Esophagus muscularis mucosa (tissue), 4 donors: ENCODE measurements at regions not wholly inside any gene's neighbourhood (a gene's known extent, or its start where the extent isn't known, plus 50 kb on each side); places are given as distances from the start of the nearest gene placed in this dataset.

Experiments
- DNase-seq: peaks from one replicate; pipeline ENCODE4 v3.0.0-alpha.2; 2017; ENCODE audit errors: extremely low spot score
- H3K27ac ChIP-seq, 4 donors: fragments of 200-600 bp; sonication (generic); replicated peaks in 1 of 4; 1 replicate in 3 of 4; 2 replicates in 1 of 4; pipeline ENCODE4 v1.5.1; 2016 to 2019; ENCODE audit warnings: mild to moderate bottlenecking in 1 of 4
- H3K27me3 ChIP-seq, 4 donors: fragments of 200-600 bp; sonication (generic); one replicate each; pipeline versions ENCODE4 v1.5.1 to v1.6.0; 2016 to 2019
- H3K36me3 ChIP-seq, 4 donors: fragments of 200-600 bp; sonication (generic); one replicate each; pipeline ENCODE4 v1.5.1; 2016 to 2019
- H3K4me1 ChIP-seq, 4 donors: fragments of 200-600 bp; sonication (generic); one replicate each; pipeline ENCODE4 v1.5.1; 2016 to 2019
- H3K4me3 ChIP-seq, 4 donors: fragments of 200-600 bp; sonication (generic); 1 replicate in 2 of 4; 2 replicates in 2 of 4; pipeline ENCODE4 v1.5.1; 2016 to 2019; ENCODE audit warnings: mild to moderate bottlenecking in 4 of 4, moderate library complexity in 1 of 4
- H3K9me3 ChIP-seq, 4 donors: fragments of 200-600 bp; sonication (generic); 1 replicate in 3 of 4; 2 replicates in 1 of 4; pipeline ENCODE4 v1.5.1; 2016 to 2019
- EP300 ChIP-seq: sonication (generic); formaldehyde crosslinking; IDR thresholded peaks from one replicate; pipeline ENCODE4 v1.6.1; 2017; ENCODE audit warnings: antibody characterized with exemption
- POLR2A ChIP-seq: fragments of 450-650 bp; IDR thresholded peaks from one replicate; pipeline ENCODE4 v1.6.1; 2017; ENCODE audit warnings: antibody characterized with exemption, moderate library complexity, mild to moderate bottlenecking, low read depth
- POLR2AphosphoS5 ChIP-seq, 2 donors: sonication (generic); formaldehyde crosslinking; IDR thresholded peaks; one replicate each; pipeline ENCODE4 v1.6.1; 2017; ENCODE audit warnings: antibody characterized with exemption in 2 of 2
- WGBS: methylation state at CpG from one replicate; pipeline ENCODE4 v1.1.5; 2018; 5-methylcytosine and 5-hydroxymethylcytosine counted together
- intact Hi-C: fragments of 100-400 bp; cut with DNase I; formaldehyde crosslinking; loops from one replicate; pipeline ENCODE4 v1.15.1; 2023
- TF ChIP-seq, protein P1 (sequence below), 3 experiments: fragments of 200-600 bp in 2 of 3; fragments of 450-650 bp in 1 of 3; sonication (generic) in 2 of 3; IDR thresholded peaks; one replicate each; pipeline ENCODE4 v1.5.1; 2017 to 2019; ENCODE audit warnings: antibody characterized with exemption in 3 of 3, mild to moderate bottlenecking in 2 of 3, moderate library complexity in 1 of 3

DNA sequence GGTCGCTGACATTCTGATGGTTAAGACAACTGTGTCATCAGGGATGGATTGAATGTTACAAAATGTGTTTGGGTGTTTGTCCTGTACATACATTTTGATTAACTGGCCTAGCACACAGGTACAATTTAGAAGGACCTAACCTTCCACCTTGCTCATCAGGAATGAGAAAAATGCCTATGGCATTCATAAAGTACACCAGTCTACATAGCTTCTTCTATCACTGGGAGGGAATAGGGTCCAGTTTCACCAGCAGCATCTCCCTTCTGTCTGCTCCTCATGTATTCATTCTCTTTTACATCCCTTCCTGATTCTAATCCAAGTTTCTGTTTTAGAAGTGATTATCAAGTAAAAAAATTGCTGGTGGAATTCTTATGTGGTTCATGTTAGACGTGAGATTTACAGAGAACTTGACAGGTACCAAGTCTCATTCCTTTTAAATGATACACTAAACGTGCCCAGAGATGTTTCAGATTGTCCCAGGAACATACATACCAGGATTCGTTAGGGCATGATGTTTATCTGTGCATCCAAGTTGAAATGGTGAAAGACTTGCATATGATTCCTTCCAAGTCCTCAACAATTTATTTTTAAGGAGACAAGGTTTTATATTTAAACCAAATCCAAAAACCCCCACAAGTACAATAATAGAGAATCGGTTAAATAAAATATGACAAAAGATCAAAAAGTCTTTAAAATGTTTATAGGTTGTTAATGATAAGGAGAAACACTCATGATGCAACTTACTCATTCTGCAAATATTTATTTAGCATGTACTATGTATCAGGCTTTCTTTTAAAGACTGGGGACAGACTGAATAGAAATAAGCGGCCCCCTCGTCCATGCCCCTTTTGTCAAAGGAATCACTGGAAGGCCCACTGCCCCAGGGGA, 359.1 kb downstream of the ZNF674 start:
- TF ChIP-seq POLR2A (no peak), EP300 (no peak), POLR2AphosphoS5 (IDR thresholded peaks at IDR 0.05) (no peak)
- TF ChIP-seq, protein P1, sequence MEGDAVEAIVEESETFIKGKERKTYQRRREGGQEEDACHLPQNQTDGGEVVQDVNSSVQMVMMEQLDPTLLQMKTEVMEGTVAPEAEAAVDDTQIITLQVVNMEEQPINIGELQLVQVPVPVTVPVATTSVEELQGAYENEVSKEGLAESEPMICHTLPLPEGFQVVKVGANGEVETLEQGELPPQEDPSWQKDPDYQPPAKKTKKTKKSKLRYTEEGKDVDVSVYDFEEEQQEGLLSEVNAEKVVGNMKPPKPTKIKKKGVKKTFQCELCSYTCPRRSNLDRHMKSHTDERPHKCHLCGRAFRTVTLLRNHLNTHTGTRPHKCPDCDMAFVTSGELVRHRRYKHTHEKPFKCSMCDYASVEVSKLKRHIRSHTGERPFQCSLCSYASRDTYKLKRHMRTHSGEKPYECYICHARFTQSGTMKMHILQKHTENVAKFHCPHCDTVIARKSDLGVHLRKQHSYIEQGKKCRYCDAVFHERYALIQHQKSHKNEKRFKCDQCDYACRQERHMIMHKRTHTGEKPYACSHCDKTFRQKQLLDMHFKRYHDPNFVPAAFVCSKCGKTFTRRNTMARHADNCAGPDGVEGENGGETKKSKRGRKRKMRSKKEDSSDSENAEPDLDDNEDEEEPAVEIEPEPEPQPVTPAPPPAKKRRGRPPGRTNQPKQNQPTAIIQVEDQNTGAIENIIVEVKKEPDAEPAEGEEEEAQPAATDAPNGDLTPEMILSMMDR (IDR thresholded peaks at IDR 0.05) = no peak
- 60% methylated on average over 7 of the region's 7 CpGs for WGBS
- Histone ChIP-seq H3K4me3 (no peak overlapping the region), H3K4me1 (no peaks in the 10 kb centered on the region), H3K36me3 (no peaks in the 10 kb centered on the region), H3K9me3 (no peaks in the 10 kb centered on the region), H3K27me3 (no peaks in the 10 kb centered on the region), H3K27ac (no peak overlapping the region)
- intact Hi-C loops = no loop called here
- DNase-seq = no peak

DNA sequence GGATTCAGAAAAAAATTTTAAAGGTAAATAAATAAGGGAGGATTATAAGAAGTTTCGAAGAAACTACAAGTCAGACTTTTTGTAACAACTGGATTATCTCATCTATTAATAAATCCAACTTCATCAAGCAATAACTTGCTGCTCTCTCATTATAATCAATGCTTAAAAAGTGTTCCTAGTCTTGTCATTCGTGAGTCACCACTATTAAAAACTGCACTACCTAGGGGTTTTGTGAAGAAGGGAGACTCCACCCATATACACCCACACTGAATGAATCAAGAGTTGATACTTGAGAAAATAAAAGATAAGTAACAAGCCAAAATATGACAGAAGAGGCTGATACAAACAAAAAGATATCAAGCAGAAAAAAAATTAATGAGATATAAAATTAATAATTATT, 360.5 kb downstream of the ZNF674 start:
- TF ChIP-seq POLR2A (no peak), EP300 (no peak), POLR2AphosphoS5 (IDR thresholded peaks at IDR 0.05) (no peak)
- TF ChIP-seq, protein P1 (IDR thresholded peaks at IDR 0.05) = no peak
- whole genome bisulfite sequencing = 49% methylated on average over 2 of the region's 2 CpGs
- Histone ChIP-seq H3K27me3 (no peaks in the 10 kb centered on the region), H3K36me3 (no peaks in the 10 kb centered on the region), H3K27ac (no peak overlapping the region), H3K4me3 (no peak overlapping the region), H3K4me1 (no peaks in the 10 kb centered on the region), H3K9me3 (no peaks in the 10 kb centered on the region)
- no peak for DNase-seq
- intact Hi-C loops = no loop called here

- no peak overlapping the region for H3K4me3 ChIP-seq
- no peaks in the 10 kb centered on the region for H3K36me3 ChIP-seq
- DNase-seq = no peak
- H3K27me3 ChIP-seq = no peaks in the 10 kb centered on the region
- 82% methylated on average over 3 of the region's 3 CpGs for WGBS
- no peak overlapping the region for H3K27ac ChIP-seq
- intact Hi-C loops = no loop called here
- H3K4me1 ChIP-seq = peaks cover 0 to 3% (median 0%) of the 10 kb centered on the region in 4 donors
- TF ChIP-seq POLR2A (no peak), POLR2AphosphoS5 (IDR thresholded peaks at IDR 0.05) (no peak), EP300 (no peak)
- TF ChIP-seq, protein P1 (IDR thresholded peaks at IDR 0.05) = no peak
- H3K9me3 ChIP-seq = no peaks in the 10 kb centered on the region
Measured at GRCh38 chrX:46180258-46180687, 364.9 kb downstream of the ZNF674 start.

DNA sequence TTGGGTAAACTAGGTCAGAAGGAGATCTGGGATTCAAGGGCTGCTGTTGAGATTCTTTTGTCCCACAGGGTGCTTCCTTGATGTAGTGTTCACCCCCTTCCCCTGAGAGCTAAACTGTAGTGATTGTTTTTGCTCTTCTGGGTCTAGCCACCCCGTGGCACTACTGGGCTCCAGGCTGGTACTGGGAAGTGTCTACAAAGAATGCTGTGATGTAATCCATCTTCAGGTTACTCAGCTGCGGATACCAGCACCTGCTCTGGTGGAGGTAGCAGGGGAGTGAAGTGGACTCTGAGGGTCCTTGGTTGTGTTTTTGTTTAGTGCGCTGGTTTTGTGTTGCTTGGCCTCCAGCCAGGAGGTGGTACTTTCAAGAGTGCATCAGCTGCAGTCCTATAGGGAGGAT, 365.5 kb downstream of the ZNF674 start:
- no peak for TF ChIP-seq EP300
- TF ChIP-seq, protein P1 (IDR thresholded peaks at IDR 0.05) = no peak
- no peak for TF ChIP-seq POLR2A
- TF ChIP-seq POLR2AphosphoS5 (IDR thresholded peaks at IDR 0.05) = no peak
- intact Hi-C loops = no loop called here
- Histone ChIP-seq H3K27me3 (no peaks in the 10 kb centered on the region), H3K4me3 (no peak overlapping the region), H3K4me1 (peaks cover 0 to 3% (median 0%) of the 10 kb centered on the region in 4 donors), H3K9me3 (no peaks in the 10 kb centered on the region), H3K27ac (no peak overlapping the region), H3K36me3 (no peaks in the 10 kb centered on the region)
- 68% methylated on average over 3 of the region's 3 CpGs for WGBS
- no peak for DNase-seq

DNA sequence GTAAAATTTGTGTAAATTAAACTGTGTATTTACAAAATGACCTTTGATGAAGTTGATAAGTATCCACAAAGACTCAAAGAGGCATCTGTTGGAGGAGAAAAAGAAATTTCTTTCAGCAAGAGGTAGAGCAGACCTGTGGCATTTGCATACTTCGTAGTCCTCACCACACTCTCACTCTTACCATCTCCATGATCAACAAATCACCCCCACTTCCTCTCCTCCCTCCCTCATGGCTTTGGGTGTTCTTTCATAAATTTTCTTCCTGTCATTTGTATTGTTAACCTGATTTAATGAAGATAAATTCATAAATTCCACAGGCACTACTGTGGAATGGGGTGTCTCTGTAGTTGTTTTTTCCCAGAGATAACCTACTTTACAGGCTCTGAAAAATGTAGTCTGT, 366.5 kb downstream of the ZNF674 start:
- TF ChIP-seq, protein P1 (IDR thresholded peaks at IDR 0.05) = no peak
- TF ChIP-seq EP300 (no peak), POLR2AphosphoS5 (IDR thresholded peaks at IDR 0.05) (no peak), POLR2A (no peak)
- DNase-seq = no peak
- intact Hi-C loops = no loop called here
- Histone ChIP-seq H3K4me3 (no peak overlapping the region), H3K36me3 (no peaks in the 10 kb centered on the region), H3K9me3 (no peaks in the 10 kb centered on the region), H3K27me3 (no peaks in the 10 kb centered on the region), H3K4me1 (peaks cover 0 to 3% (median 0%) of the 10 kb centered on the region in 4 donors), H3K27ac (no peak overlapping the region)
- WGBS = 59% methylated on average over 1 of the region's 1 CpG
